ENCODE measurements at regions not wholly inside any gene's neighbourhood (a gene's known extent, or its start where the extent isn't known, plus 50 kb on each side); places are given as distances from the start of the nearest gene placed in this dataset.

DNA sequence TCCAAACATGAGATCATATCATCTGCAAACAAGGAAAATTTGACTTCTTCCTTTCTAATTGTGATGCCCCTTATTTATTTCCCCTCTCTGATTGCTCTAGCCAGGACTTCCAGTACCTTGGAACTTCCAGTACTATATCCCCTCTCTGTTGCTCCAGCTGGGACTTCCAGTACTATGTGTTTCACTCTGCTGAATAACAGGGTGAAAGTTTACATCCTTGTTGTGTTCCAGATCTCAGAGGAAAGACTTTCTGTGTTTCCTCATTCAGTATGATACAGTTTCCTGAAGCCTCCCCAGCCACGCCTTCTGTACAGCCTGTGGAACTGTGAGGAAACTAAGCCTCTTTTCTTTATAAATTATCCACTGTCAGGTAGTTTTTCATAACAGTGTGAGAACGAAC lies 381.3 kb upstream of the FAM47C start:
- Histone ChIP-seq H3K9me3 (ENCODE audit: control insufficient read depth, low read depth, low read length) (no peaks in the 10 kb centered on the region), H3K9me1 (ENCODE audit: control insufficient read depth, extremely low read depth, insufficient read depth, low read length) (no peaks in the 10 kb centered on the region), H3K9ac (ENCODE audit: control insufficient read depth, extremely low read depth, insufficient read depth, low read length) (no peak overlapping the region), H3K4me3 (ENCODE audit: control insufficient read depth in 2 of 3, extremely low read depth in 1 of 3, insufficient read depth in 2 of 3, low read depth in 1 of 3, low read length in 3 of 3) (no peak overlapping the region), H4K20me1 (ENCODE audit: control insufficient read depth, extremely low read depth, insufficient read depth, low read length) (no peaks in the 10 kb centered on the region), H3K27ac (ENCODE audit: control insufficient read depth, insufficient read depth, low read length) (no peak overlapping the region), H2AFZ (ENCODE audit: control insufficient read depth, low read length) (no peak overlapping the region), H3K79me2 (ENCODE audit: control insufficient read depth, insufficient read depth, low read length) (no peaks in the 10 kb centered on the region), H3K27me3 (ENCODE audit: control insufficient read depth, extremely low read depth, insufficient read depth, low read length) (no peaks in the 10 kb centered on the region), H3K36me3 (ENCODE audit: control insufficient read depth in 2 of 2, extremely low read depth in 1 of 2, insufficient read depth in 2 of 2, low read length in 2 of 2) (no peaks in the 10 kb centered on the region), H3K4me2 (ENCODE audit: control insufficient read depth, extremely low read depth, insufficient read depth, low read depth, low read length) (no peak overlapping the region), H3K4me1 (ENCODE audit: control insufficient read depth, extremely low read depth, insufficient read depth, low read length) (no peaks in the 10 kb centered on the region)
- TF ChIP-seq, protein P1, sequence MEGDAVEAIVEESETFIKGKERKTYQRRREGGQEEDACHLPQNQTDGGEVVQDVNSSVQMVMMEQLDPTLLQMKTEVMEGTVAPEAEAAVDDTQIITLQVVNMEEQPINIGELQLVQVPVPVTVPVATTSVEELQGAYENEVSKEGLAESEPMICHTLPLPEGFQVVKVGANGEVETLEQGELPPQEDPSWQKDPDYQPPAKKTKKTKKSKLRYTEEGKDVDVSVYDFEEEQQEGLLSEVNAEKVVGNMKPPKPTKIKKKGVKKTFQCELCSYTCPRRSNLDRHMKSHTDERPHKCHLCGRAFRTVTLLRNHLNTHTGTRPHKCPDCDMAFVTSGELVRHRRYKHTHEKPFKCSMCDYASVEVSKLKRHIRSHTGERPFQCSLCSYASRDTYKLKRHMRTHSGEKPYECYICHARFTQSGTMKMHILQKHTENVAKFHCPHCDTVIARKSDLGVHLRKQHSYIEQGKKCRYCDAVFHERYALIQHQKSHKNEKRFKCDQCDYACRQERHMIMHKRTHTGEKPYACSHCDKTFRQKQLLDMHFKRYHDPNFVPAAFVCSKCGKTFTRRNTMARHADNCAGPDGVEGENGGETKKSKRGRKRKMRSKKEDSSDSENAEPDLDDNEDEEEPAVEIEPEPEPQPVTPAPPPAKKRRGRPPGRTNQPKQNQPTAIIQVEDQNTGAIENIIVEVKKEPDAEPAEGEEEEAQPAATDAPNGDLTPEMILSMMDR (optimal IDR thresholded peaks at IDR 0.05 in 1 of 3, IDR thresholded peaks at IDR 0.05 in 1 of 3, conservative IDR thresholded peaks at IDR 0.05 in 1 of 3; ENCODE audit: extremely low read depth in 1 of 3, insufficient read depth in 2 of 3, low read length in 3 of 3), result no peak
- no peak for TF ChIP-seq EZH2 (IDR thresholded peaks at IDR 0.05; ENCODE audit: low read length)
- DNase-seq (ENCODE audit: low read depth, low spot score), result no peak
- dilution Hi-C loops (cut with MboI; ENCODE audit: extremely low pct_ligation_motif_present, low sequenced_read_pairs), result no loop called here
- FAIRE-seq, result no peak

GRCh38 chrX:36640232-36640631 lies 367.9 kb upstream of the FAM47C start:
- Histone ChIP-seq H3K4me2 (ENCODE audit: control insufficient read depth, extremely low read depth, insufficient read depth, low read depth, low read length) (no peak overlapping the region), H4K20me1 (ENCODE audit: control insufficient read depth, extremely low read depth, insufficient read depth, low read length) (no peaks in the 10 kb centered on the region), H3K27me3 (ENCODE audit: control insufficient read depth, extremely low read depth, insufficient read depth, low read length) (no peaks in the 10 kb centered on the region), H3K27ac (ENCODE audit: control insufficient read depth, insufficient read depth, low read length) (no peak overlapping the region), H3K4me1 (ENCODE audit: control insufficient read depth, extremely low read depth, insufficient read depth, low read length) (no peaks in the 10 kb centered on the region), H3K9me3 (ENCODE audit: control insufficient read depth, low read depth, low read length) (no peaks in the 10 kb centered on the region), H3K4me3 (ENCODE audit: control insufficient read depth in 2 of 3, extremely low read depth in 1 of 3, insufficient read depth in 2 of 3, low read depth in 1 of 3, low read length in 3 of 3) (no peak overlapping the region), H3K9me1 (ENCODE audit: control insufficient read depth, extremely low read depth, insufficient read depth, low read length) (no peaks in the 10 kb centered on the region), H3K9ac (ENCODE audit: control insufficient read depth, extremely low read depth, insufficient read depth, low read length) (no peak overlapping the region), H3K79me2 (ENCODE audit: control insufficient read depth, insufficient read depth, low read length) (no peaks in the 10 kb centered on the region), H2AFZ (ENCODE audit: control insufficient read depth, low read length) (no peak overlapping the region), H3K36me3 (ENCODE audit: control insufficient read depth in 2 of 2, extremely low read depth in 1 of 2, insufficient read depth in 2 of 2, low read length in 2 of 2) (no peaks in the 10 kb centered on the region)
- DNase-seq (ENCODE audit: low read depth, low spot score) (no peak), FAIRE-seq (no peak)
- no peak for TF ChIP-seq EZH2 (IDR thresholded peaks at IDR 0.05; ENCODE audit: low read length)
- TF ChIP-seq, protein P1 (optimal IDR thresholded peaks at IDR 0.05 in 1 of 3, IDR thresholded peaks at IDR 0.05 in 1 of 3, conservative IDR thresholded peaks at IDR 0.05 in 1 of 3; ENCODE audit: extremely low read depth in 1 of 3, insufficient read depth in 2 of 3, low read length in 3 of 3), result no peak
- dilution Hi-C loops (cut with MboI; ENCODE audit: extremely low pct_ligation_motif_present, low sequenced_read_pairs), result no loop called here
